ENCODE measurements at regions not wholly inside any gene's neighbourhood (a gene's known extent, or its start where the extent isn't known, plus 50 kb on each side); places are given as distances from the start of the nearest gene placed in this dataset.

DNA sequence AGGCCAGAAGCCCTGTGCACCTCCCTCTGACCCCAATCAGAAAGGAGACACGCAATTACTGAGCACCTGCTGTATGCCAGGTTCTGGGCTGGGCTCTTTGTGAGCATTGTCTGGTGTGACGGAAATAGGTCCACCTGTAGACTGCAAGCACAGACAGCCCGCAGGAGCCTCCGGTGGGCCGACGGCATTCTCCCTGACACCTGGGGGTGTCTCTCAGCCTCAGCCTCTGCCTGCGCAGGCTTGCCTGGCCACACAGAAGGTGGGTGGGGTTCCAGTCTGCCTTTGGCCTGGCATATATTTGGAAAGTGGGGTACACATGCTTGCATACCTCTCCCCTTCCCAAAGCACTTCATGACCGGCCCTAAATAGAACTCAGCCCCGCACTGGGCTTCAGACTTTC, 129.3 kb downstream of the BUD13 start:
- DNase-seq (ENCODE audit: low read depth in 4 of 4, low spot score in 1 of 4): no peak

GRCh38 chr11:116642902-116643301, 129.9 kb downstream of the BUD13 start:
- DNase-seq (ENCODE audit: low read depth in 4 of 4, low spot score in 1 of 4): no peak

DNA sequence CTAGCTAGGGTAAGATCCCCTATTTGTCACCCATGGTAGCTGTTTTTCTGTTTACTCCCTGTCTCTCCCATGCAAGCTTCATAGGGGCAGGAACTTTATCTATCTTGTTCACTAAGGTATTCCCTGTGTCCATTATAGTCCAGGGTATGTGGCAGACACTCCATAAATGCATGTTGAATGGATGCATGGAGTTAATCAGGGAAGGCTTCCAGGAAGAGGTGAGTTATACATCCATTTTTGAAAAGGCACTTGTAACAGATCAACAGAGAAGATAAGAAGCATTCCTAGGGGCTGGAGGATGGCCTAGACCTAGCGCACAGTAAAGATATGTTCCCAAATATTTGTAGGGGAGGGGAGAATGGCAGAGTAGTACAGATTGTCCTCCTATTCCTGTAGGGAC, 130.3 kb downstream of the BUD13 start:
- no peak for DNase-seq (ENCODE audit: low read depth in 4 of 4, low spot score in 1 of 4)

DNA sequence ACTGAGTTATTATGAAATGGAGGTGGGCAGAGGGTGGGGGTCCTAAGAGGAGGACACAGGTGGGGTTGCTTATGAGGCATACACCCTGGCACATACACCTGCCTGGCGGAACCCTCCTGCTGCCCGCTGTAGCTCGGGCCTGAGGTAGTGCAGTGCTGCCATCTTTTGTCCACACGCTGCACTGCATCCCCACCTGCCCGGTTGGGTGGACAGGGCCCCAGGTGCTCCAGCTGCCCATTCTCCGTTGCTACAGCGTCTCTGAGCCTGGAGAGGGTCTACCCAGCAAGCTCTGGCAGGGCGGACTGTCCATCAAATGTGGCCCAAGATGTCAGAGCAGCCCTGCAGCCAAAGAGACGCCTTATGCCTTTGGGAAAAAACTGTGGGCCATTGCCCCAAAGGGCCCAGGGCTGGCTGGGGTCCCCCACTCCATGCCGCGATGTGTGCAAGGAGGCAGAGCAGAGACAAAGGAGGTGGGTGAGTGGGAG, 131.2 kb downstream of the BUD13 start:
- DNase-seq (ENCODE audit: low read depth in 4 of 4, low spot score in 1 of 4): peak in 1 of 4 experiments; percentile 9

GRCh38 chr11:116640641-116641402, 132.0 kb downstream of the BUD13 start:
- no peak for DNase-seq (ENCODE audit: low read depth in 4 of 4, low spot score in 1 of 4)

DNA sequence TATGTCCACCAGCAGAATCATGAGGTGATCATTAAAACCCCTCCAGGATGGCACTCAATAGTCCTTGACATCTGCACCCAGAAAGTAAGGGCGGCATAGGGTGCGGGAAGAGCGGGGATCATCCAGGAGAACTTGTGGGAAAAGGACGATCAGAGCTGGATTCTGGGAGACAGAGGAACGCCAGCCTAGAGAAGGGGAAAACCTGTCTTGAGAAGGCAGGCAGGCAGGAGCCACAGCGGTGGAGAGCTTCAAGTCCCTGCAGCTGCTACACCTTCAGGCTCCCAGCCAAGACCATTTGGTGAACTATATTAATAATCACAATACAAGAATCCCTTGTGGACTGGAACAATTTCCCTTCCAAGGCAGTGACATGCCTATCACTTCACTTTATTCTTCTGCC, 134.3 kb downstream of the BUD13 start:
- no peak for DNase-seq (ENCODE audit: low read depth in 4 of 4, low spot score in 1 of 4)

GRCh38 chr11:116637766-116638165, 135.0 kb downstream of the BUD13 start:
- DNase-seq (ENCODE audit: low read depth in 4 of 4, low spot score in 1 of 4): no peak

GRCh38 chr11:116636341-116636929, 136.4 kb downstream of the BUD13 start:
- no peak for DNase-seq (ENCODE audit: low read depth in 4 of 4, low spot score in 1 of 4)

DNA sequence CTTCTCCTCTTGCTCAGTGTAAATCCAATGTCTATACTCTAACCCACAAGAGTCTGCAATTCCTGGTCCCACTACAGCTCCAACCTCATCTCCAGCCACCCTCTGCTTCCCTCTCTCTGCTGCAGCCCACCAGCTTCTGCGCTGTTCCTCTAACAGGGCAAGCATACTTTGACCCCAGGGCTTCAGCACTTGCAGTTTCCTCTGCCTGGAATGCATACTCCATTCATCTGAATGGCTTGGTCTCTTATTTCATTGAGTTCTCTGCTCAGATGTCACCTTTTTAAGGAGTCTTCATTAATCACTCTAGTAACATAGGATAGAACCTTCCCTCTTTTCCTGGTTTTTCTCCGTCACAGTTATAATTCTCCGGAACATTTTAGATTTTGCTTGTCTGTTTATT, 141.6 kb downstream of the BUD13 start:
- no peak for DNase-seq (ENCODE audit: low read depth in 4 of 4, low spot score in 1 of 4)

DNA sequence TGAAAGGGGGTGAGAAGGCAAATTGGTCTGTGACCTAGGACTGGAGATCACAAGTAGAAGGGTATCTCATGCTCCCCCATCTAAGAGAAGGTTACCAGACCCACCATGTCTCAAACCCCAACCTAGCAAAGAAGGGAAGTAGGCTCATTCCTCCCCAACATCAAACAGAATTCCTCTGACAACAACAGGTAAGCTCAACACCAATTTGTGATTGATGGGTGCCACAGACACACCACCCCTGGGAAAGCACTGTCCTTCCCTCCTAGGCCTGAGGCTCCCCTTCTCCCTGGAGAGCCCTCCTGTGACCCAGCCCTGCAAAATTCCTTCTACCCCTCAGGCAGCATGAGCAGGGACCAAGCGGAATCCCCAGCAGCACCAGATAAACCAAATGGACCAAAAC, 154.3 kb downstream of the BUD13 start:
- DNase-seq (ENCODE audit: low read depth in 4 of 4, low spot score in 1 of 4): no peak

GRCh38 chr11:116615211-116615865, 157.4 kb downstream of the BUD13 start:
- DNase-seq (ENCODE audit: low read depth in 4 of 4, low spot score in 1 of 4): no peak

GRCh38 chr11:116614306-116615210, 158.2 kb downstream of the BUD13 start:
- no peak for DNase-seq (ENCODE audit: low read depth in 4 of 4, low spot score in 1 of 4)

- DNase-seq (ENCODE audit: low read depth in 4 of 4, low spot score in 1 of 4): no peak
These were observed 159.4 kb downstream of the BUD13 start for GRCh38 chr11:116613206-116613875.

- DNase-seq (ENCODE audit: low read depth in 4 of 4, low spot score in 1 of 4): no peak
These were observed 160.7 kb downstream of the BUD13 start for GRCh38 chr11:116611998-116612620.

DNA sequence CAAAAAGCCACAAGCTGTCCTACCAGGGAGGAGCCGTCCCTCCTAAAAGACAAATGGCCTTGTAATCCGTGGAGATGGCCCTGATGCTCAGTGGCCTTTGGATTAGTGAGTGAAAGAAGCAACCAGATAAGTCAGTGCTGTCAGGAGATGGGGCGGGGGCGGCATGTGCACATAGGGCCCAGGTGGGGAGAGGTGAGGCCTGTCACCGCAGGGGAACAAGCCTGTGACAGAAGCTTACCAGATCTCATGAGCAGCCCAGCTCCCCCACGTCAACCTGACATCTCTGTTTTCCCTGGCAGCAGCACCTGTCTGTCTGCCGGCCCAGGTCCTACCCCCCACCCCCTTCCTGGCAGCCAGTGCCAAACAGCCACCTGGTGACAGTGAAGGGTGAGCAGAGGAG, 162.6 kb downstream of the BUD13 start:
- no peak for DNase-seq (ENCODE audit: low read depth in 4 of 4, low spot score in 1 of 4)

DNA sequence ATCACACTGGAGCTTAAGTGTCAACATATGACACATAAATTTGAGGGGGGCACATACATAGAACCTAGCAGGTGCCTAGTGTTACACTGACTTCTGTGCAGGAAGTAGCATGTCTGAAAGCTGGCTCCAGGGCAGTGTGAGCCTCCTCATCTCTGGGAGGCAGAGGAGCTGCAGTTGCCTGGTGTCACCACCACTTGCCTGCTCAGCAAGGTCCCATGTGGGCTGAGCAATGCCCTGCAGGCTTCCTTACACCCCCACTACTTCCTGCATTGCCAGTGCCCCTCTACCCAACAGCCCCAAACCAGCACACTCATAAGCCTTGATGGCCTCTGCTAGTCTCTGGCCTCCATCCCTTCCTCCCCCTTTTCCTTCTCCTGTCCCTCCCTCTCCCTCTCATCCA, 165.8 kb downstream of the BUD13 start:
- DNase-seq (ENCODE audit: low read depth in 4 of 4, low spot score in 1 of 4): no peak

DNA sequence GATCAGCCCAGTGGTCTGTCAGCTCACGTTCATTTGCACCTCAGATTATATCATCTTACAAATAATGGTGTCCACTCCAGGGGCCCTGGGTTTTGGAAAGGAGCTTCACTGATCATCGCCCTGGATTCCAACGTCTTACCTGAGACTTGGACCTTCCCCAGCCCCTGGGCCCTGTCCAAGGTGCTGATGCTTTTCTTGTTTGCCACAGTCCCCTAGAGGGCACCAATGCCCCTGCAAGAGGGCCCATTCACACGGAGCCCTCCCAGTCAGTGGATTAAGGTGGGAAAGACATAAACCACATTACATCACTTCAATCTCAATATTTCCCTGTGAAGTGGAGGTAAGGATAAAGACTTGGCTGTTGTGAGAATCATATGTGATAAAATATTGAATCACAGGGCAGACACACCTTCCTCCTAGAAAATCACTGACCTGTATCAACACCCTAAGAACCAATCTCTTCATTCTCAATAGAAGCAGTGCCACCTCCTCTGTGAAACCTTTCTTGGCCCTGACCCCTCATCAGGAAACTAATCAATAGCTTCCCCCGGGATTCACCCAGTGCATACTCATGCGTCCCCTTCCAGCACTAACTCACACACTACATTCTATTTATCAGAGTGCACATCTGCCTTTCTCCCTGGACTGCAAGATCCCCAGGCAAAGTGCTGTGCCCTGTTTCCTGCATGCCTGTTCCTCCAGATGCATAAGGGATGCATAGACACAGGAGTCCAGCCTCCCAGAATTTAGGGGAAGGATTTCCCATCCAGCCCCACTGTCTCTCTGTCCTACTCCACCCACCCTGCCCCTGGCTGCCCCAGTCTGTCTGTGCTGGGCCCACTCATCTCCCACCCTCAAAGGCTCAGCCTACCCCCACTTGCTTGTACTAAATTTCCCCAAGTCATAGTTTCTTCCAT, 167.0 kb downstream of the BUD13 start:
- no peak for DNase-seq (ENCODE audit: low read depth in 4 of 4, low spot score in 1 of 4)

DNA sequence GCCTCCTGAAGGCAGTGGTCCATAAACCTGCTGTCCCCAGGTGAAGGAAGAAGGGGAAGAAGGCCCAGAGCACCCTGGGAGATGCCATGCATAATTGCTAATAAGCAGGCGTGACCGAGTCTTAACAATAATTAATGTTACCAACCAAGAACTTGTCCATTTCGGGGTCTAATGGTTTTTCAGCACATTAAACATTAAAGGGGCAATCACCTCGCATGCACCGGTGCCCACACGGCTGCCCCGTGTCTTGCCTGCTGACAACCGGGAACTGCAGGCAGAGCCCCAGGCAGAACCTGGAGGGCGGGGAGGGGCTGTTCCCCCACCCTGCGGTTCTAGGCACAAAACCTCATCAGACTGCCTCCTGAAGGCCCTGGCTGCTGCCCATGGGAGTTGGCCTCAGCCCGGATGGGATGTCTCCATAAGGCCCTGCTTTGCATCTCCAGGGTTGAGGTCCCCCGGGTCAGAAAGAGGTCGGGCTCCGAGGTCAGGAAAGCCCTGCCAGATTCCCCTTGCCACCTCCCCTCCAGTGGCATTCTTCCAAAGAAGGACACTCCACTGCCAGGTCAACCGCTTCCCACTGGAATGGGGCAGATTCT, 169.0 kb downstream of the BUD13 start:
- no peak for DNase-seq (ENCODE audit: low read depth in 4 of 4, low spot score in 1 of 4)

- DNase-seq (ENCODE audit: low read depth in 4 of 4, low spot score in 1 of 4): no peak
These were observed 170.2 kb downstream of the BUD13 start for GRCh38 chr11:116602637-116602942.

Data from stimulated activated CD4-positive, alpha-beta T cell treated with anti-CD3 and anti-CD28 coated beads, Interleukin-1b, Interleukin-23, amount 100 ng/mL, for 24 hours (primary cell).